ENCODE measurements at regions not wholly inside any gene's neighbourhood (a gene's known extent, or its start where the extent isn't known, plus 50 kb on each side); places are given as distances from the start of the nearest gene placed in this dataset.

DNA sequence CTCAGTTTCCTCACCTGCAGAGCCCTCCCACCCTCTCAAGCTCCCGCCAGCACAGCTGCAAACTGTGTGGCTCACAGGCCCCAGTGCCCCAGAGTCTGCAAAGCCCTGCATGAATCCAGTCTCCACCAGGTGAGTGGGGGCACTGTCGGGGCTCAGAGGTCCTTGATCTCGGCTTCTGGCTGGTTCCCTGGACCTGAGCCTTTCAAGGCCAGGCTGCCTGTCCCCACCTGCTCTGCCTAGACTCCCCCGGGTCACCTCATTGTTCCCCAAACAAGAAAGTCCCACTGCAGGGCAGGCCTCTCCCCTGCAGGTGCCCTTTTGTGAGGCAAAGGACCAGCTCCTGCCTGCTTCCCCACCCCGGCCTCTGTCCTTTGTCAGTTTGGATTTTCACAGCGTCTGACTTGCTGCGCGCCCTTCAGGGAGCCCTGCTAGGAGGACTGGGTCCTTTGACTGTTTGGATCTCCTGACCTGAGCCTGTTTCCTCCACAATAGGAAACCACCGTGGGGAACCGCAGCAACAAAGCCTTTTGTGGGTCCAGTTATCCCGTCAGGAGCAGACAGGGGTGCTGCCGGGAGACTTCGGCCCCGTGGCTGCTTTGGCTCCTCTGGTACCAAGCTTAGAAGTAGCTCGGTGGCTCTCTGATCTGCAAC is 200.5 kb upstream of the HDAC4 start:
- TF ChIP-seq EZH2 (IDR thresholded peaks at IDR 0.05; ENCODE audit: low read depth, unreplicated experiment) (no peak), NANOG (IDR thresholded peaks at IDR 0.05; ENCODE audit: borderline replicate concordance) (no peak), POLR2AphosphoS5 (IDR thresholded peaks at IDR 0.05; ENCODE audit: low read depth) (no peak), EZH2phosphoT487 (IDR thresholded peaks at IDR 0.05; ENCODE audit: unreplicated experiment) (no peak), JUNB (IDR thresholded peaks at IDR 0.05; ENCODE audit: unreplicated experiment) (no peak)
- TF ChIP-seq, protein P1, sequence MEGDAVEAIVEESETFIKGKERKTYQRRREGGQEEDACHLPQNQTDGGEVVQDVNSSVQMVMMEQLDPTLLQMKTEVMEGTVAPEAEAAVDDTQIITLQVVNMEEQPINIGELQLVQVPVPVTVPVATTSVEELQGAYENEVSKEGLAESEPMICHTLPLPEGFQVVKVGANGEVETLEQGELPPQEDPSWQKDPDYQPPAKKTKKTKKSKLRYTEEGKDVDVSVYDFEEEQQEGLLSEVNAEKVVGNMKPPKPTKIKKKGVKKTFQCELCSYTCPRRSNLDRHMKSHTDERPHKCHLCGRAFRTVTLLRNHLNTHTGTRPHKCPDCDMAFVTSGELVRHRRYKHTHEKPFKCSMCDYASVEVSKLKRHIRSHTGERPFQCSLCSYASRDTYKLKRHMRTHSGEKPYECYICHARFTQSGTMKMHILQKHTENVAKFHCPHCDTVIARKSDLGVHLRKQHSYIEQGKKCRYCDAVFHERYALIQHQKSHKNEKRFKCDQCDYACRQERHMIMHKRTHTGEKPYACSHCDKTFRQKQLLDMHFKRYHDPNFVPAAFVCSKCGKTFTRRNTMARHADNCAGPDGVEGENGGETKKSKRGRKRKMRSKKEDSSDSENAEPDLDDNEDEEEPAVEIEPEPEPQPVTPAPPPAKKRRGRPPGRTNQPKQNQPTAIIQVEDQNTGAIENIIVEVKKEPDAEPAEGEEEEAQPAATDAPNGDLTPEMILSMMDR (conservative IDR thresholded peaks at IDR 0.05; ENCODE audit: low read depth in 2 of 2), result no peak
- TF ChIP-seq, protein P2, sequence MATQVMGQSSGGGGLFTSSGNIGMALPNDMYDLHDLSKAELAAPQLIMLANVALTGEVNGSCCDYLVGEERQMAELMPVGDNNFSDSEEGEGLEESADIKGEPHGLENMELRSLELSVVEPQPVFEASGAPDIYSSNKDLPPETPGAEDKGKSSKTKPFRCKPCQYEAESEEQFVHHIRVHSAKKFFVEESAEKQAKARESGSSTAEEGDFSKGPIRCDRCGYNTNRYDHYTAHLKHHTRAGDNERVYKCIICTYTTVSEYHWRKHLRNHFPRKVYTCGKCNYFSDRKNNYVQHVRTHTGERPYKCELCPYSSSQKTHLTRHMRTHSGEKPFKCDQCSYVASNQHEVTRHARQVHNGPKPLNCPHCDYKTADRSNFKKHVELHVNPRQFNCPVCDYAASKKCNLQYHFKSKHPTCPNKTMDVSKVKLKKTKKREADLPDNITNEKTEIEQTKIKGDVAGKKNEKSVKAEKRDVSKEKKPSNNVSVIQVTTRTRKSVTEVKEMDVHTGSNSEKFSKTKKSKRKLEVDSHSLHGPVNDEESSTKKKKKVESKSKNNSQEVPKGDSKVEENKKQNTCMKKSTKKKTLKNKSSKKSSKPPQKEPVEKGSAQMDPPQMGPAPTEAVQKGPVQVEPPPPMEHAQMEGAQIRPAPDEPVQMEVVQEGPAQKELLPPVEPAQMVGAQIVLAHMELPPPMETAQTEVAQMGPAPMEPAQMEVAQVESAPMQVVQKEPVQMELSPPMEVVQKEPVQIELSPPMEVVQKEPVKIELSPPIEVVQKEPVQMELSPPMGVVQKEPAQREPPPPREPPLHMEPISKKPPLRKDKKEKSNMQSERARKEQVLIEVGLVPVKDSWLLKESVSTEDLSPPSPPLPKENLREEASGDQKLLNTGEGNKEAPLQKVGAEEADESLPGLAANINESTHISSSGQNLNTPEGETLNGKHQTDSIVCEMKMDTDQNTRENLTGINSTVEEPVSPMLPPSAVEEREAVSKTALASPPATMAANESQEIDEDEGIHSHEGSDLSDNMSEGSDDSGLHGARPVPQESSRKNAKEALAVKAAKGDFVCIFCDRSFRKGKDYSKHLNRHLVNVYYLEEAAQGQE (IDR thresholded peaks at IDR 0.05; ENCODE audit: unreplicated experiment), result no peak
- TF ChIP-seq, protein P3, sequence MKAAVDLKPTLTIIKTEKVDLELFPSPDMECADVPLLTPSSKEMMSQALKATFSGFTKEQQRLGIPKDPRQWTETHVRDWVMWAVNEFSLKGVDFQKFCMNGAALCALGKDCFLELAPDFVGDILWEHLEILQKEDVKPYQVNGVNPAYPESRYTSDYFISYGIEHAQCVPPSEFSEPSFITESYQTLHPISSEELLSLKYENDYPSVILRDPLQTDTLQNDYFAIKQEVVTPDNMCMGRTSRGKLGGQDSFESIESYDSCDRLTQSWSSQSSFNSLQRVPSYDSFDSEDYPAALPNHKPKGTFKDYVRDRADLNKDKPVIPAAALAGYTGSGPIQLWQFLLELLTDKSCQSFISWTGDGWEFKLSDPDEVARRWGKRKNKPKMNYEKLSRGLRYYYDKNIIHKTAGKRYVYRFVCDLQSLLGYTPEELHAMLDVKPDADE (IDR thresholded peaks at IDR 0.05), result no peak
